CD14-positive monocyte (primary cell): ENCODE measurements at regions not wholly inside any gene's neighbourhood (a gene's known extent, or its start where the extent isn't known, plus 50 kb on each side); places are given as distances from the start of the nearest gene placed in this dataset.

Source experiments
- DNase-seq, 3 donors: peaks; one replicate each; pipeline ENCODE4 v3.0.0-alpha.2; 2011 to 2022
- H2AFZ ChIP-seq: 2 replicates; pipeline ENCODE4 v1.6.0; 2012; ENCODE audit warnings: mild to moderate bottlenecking, low read depth, low read length, inconsistent platforms; ENCODE audit not compliant: insufficient read depth, poor library complexity, severe bottlenecking
- H3K27ac ChIP-seq, 2 donors: 1 replicate in 1 of 2; 2 replicates in 1 of 2; pipeline ENCODE4 v1.5.1; 2012 to 2013; ENCODE audit warnings: low read length in 2 of 2, control low read depth in 1 of 2, inconsistent platforms in 1 of 2, low read depth in 1 of 2, mild to moderate bottlenecking in 1 of 2
- H3K27me3 ChIP-seq, 2 donors: one replicate each; pipeline versions ENCODE4 v1.6.0 to v1.6.1; 2011 to 2013; ENCODE audit warnings: low read length in 2 of 2; ENCODE audit not compliant: control insufficient read depth in 2 of 2, insufficient read depth in 2 of 2
- H3K36me3 ChIP-seq, 2 donors: replicated peaks in 1 of 2; 1 replicate in 1 of 2; 2 replicates in 1 of 2; pipeline versions ENCODE4 v1.5.1 to v1.6.1; 2012 to 2013; ENCODE audit warnings: low read length in 2 of 2, control low read depth in 1 of 2, inconsistent platforms in 1 of 2, mild to moderate bottlenecking in 1 of 2; ENCODE audit not compliant: insufficient read depth in 2 of 2, control insufficient read depth in 1 of 2
- H3K4me1 ChIP-seq, 2 donors: 1 replicate in 1 of 2; 2 replicates in 1 of 2; pipeline versions ENCODE4 v1.5.1 to v1.6.1; 2012 to 2013; ENCODE audit warnings: low read length in 2 of 2, control low read depth in 1 of 2, inconsistent platforms in 1 of 2, mild to moderate bottlenecking in 1 of 2, moderate library complexity in 1 of 2; ENCODE audit not compliant: insufficient read depth in 2 of 2, control insufficient read depth in 1 of 2
- H3K4me2 ChIP-seq: replicated peaks from 2 replicates; pipeline ENCODE3; 2012; ENCODE audit warnings: low read length, moderate library complexity, mild to moderate bottlenecking; ENCODE audit not compliant: poor library complexity, severe bottlenecking; ENCODE audit errors: extremely low read depth
- H3K4me3 ChIP-seq, 3 experiments: fragments of 200-600 bp in 1 of 3; sonication (generic) in 1 of 3; replicated peaks in 1 of 3; 1 replicate in 2 of 3; 2 replicates in 1 of 3; pipeline ENCODE4 v1.5.1; 2011 to 2013; ENCODE audit warnings: low read length in 3 of 3, mild to moderate bottlenecking in 3 of 3, control low read depth in 2 of 3, low read depth in 2 of 3, inconsistent platforms in 1 of 3, moderate library complexity in 1 of 3
- H3K79me2 ChIP-seq: 2 replicates; pipeline ENCODE4 v1.6.0; 2012; ENCODE audit warnings: mild to moderate bottlenecking, control low read depth, inconsistent platforms, low read length, moderate library complexity; ENCODE audit not compliant: insufficient read depth
- H3K9ac ChIP-seq: 2 replicates; pipeline ENCODE4 v1.6.0; 2017; ENCODE audit warnings: low read length, mild to moderate bottlenecking; ENCODE audit not compliant: insufficient read depth, poor library complexity, severe bottlenecking
- H3K9me3 ChIP-seq, 2 donors: replicated peaks in 1 of 2; 1 replicate in 1 of 2; 2 replicates in 1 of 2; pipeline versions ENCODE4 v1.5.1 to v1.6.1; 2012 to 2013; ENCODE audit warnings: low read length in 2 of 2, control low read depth in 1 of 2; ENCODE audit not compliant: control insufficient read depth in 1 of 2, insufficient read depth in 1 of 2
- H4K20me1 ChIP-seq: 2 replicates; pipeline ENCODE4 v1.6.0; 2012; ENCODE audit warnings: mild to moderate bottlenecking, low read length, control low read depth, moderate library complexity; ENCODE audit not compliant: insufficient read depth
- H3K27ac Mint-ChIP-seq, 7 donors: one replicate each; pipeline ENCODE4 v1.8.0; 2020; ENCODE audit warnings: mild to moderate bottlenecking in 7 of 7, mixed read lengths in 7 of 7, moderate library complexity in 6 of 7, inconsistent platforms in 2 of 7
- H3K27me3 Mint-ChIP-seq, 3 donors: one replicate each; pipeline ENCODE4 v1.8.0; 2021 to 2022; ENCODE audit warnings: low read depth in 3 of 3, mild to moderate bottlenecking in 3 of 3, mixed read lengths in 3 of 3, moderate library complexity in 3 of 3, inconsistent platforms in 1 of 3
- H3K36me3 Mint-ChIP-seq, 2 donors: one replicate each; pipeline ENCODE4 v1.8.0; 2020; ENCODE audit warnings: mixed read lengths in 2 of 2, inconsistent platforms in 1 of 2, mild to moderate bottlenecking in 1 of 2
- H3K4me1 Mint-ChIP-seq: one replicate; pipeline ENCODE4 v1.8.0; 2020; ENCODE audit warnings: mild to moderate bottlenecking, mixed read lengths
- H3K4me3 Mint-ChIP-seq, 2 donors: one replicate each; pipeline ENCODE4 v1.8.0; 2020; ENCODE audit warnings: mild to moderate bottlenecking in 2 of 2, mixed read lengths in 2 of 2, moderate library complexity in 1 of 2
- H3K9me3 Mint-ChIP-seq, 7 donors: one replicate each; pipeline ENCODE4 v1.8.0; 2020 to 2022; ENCODE audit warnings: mixed read lengths in 7 of 7, mild to moderate bottlenecking in 6 of 7, moderate library complexity in 6 of 7, inconsistent platforms in 2 of 7
- CTCF ChIP-seq: fragments of 200-600 bp; IDR thresholded peaks from one replicate; pipeline ENCODE4 v1.8.0; 2022; ENCODE audit warnings: antibody characterized with exemption, mild to moderate bottlenecking
- WGBS: methylation state at CpG from one replicate; pipeline ENCODE4 v1.1.5; 2013; ENCODE audit warnings: missing lambda C conversion rate; ENCODE audit not compliant: insufficient coverage; 5-methylcytosine and 5-hydroxymethylcytosine counted together
- intact Hi-C, 2 donors: fragments of 100-400 bp; cut with micrococcal nuclease; formaldehyde crosslinking; loops; one replicate each; pipeline versions ENCODE4 v1.15.0 to v1.15.1; 2023

GRCh38 chr22:48893288-48894063, 934.2 kb downstream of the BRD1 start:
- Histone ChIP-seq H3K4me3 (no peak overlapping the region), H3K4me1 (no peaks in the 10 kb centered on the region), H3K79me2 (no peaks in the 10 kb centered on the region), H3K27me3 (no peaks in the 10 kb centered on the region), H3K27ac (no peak overlapping the region), H2AFZ (no peak overlapping the region), H3K4me2 (no peak overlapping the region), H3K9me3 (peaks cover 0 to 4% of the 10 kb centered on the region in 2 donors), H3K36me3 (no peaks in the 10 kb centered on the region), H4K20me1 (no peaks in the 10 kb centered on the region), H3K9ac (no peak overlapping the region)
- Mint-ChIP-seq H3K27me3 (peaks cover 2 to 4% (median 3%) of the 10 kb centered on the region in 3 donors), H3K4me3 (no peak overlapping the region), H3K36me3 (no peaks in the 10 kb centered on the region), H3K27ac (no peak overlapping the region), H3K9me3 (peaks cover 0 to 7% (median 3%) of the 10 kb centered on the region in 7 donors), H3K4me1 (no peaks in the 10 kb centered on the region)
- 82% methylated on average over 11 of the region's 16 CpGs for WGBS
- DNase-seq, result no peak
- no peak for TF ChIP-seq CTCF
- intact Hi-C loops, result no loop called here

DNA sequence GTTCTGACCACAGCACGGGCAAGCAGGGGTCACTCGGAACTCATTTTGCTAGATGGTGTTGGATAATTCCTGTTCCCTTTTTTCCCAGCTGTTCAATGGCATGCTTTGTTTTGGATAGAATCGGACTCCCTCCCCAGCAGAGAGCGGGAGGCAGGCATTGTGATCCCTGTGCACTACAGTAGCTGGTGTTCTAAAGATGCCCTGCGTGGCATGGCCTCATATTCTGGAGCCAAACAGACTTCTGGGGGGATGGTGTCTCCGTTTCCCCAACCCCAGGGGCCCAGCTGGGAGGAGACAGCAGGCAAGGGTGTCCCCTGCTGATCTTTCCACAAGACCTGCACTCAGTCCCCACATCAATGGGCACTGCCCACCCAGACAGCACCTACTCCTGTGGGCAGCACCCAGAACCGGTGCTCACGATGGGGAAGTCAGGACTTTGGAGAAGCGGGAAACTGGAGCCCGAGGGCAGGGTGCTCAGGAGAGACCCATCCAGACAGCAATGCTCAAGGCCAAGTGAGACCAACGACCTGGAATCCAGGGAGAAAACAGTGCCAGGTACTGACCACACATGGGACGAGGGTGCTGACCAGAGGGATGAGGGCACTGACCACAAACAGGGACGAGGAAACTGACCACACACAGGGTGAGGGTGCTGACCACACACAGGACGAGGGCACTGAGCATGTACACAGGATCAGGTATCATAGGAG, 934.9 kb downstream of the BRD1 start:
- Histone ChIP-seq H3K4me3 (no peak overlapping the region), H3K4me1 (no peaks in the 10 kb centered on the region), H3K27me3 (no peaks in the 10 kb centered on the region), H4K20me1 (no peaks in the 10 kb centered on the region), H3K4me2 (no peak overlapping the region), H3K9me3 (peaks cover 0 to 4% of the 10 kb centered on the region in 2 donors), H3K9ac (no peak overlapping the region), H3K79me2 (no peaks in the 10 kb centered on the region), H3K27ac (no peak overlapping the region), H3K36me3 (no peaks in the 10 kb centered on the region), H2AFZ (no peak overlapping the region)
- TF ChIP-seq CTCF, result no peak
- peak overlapping the region in 1 of 7 donors; percentile 31 for H3K27ac Mint-ChIP-seq
- H3K27me3 Mint-ChIP-seq, result peaks cover 0 to 4% (median 0%) of the 10 kb centered on the region in 3 donors
- no peak overlapping the region for H3K4me3 Mint-ChIP-seq
- intact Hi-C loops, result no loop called here
- H3K4me1 Mint-ChIP-seq, result no peaks in the 10 kb centered on the region
- 75% methylated on average over 9 of the region's 14 CpGs for WGBS
- H3K9me3 Mint-ChIP-seq, result peaks cover 0 to 7% (median 3%) of the 10 kb centered on the region in 7 donors
- H3K36me3 Mint-ChIP-seq, result no peaks in the 10 kb centered on the region
- DNase-seq, result no peak
